MM.1S (cell line): ENCODE measurements at regions not wholly inside any gene's neighbourhood (a gene's known extent, or its start where the extent isn't known, plus 50 kb on each side); places are given as distances from the start of the nearest gene placed in this dataset.

ENCODE experiments used
- DNase-seq: peaks from one replicate; pipeline ENCODE4 v3.0.0-alpha.2; 2015
- H2AFZ ChIP-seq: fragments of 300-600 bp; sonication (generic); 2 replicates; pipeline ENCODE4 v1.6.0; 2016; ENCODE audit warnings: antibody characterized with exemption, low read length
- H3F3A ChIP-seq: fragments of 300-600 bp; sonication (generic); 2 replicates; pipeline ENCODE4 v1.6.1; 2016; ENCODE audit warnings: mild to moderate bottlenecking, antibody characterized with exemption, low read length, moderate library complexity, mixed read lengths; ENCODE audit not compliant: insufficient read depth
- H3K27ac ChIP-seq: fragments of 300-600 bp; sonication (generic); 2 replicates; pipeline ENCODE4 v1.5.1; 2016; ENCODE audit warnings: mild to moderate bottlenecking, low read length
- H3K27me3 ChIP-seq: fragments of 300-600 bp; sonication (generic); replicated peaks from 2 replicates; pipeline ENCODE4 v1.6.0; 2016; ENCODE audit warnings: low read length; ENCODE audit not compliant: insufficient read depth
- H3K36me3 ChIP-seq: fragments of 300-600 bp; sonication (generic); replicated peaks from 2 replicates; pipeline ENCODE4 v1.6.1; 2016; ENCODE audit warnings: mild to moderate bottlenecking, low read length, mixed read lengths; ENCODE audit not compliant: insufficient read depth
- H3K4me1 ChIP-seq: fragments of 300-600 bp; sonication (generic); 2 replicates; pipeline ENCODE4 v1.6.1; 2016; ENCODE audit warnings: low read length, mixed read lengths
- H3K4me2 ChIP-seq: fragments of 300-600 bp; sonication (generic); 2 replicates; pipeline ENCODE4 v1.6.0; 2016; ENCODE audit warnings: low read depth, low read length
- H3K4me3 ChIP-seq: fragments of 300-600 bp; sonication (generic); 2 replicates; pipeline ENCODE4 v1.5.1; 2016; ENCODE audit warnings: low read length, mixed read lengths
- H3K79me2 ChIP-seq: fragments of 300-600 bp; sonication (generic); 2 replicates; pipeline ENCODE4 v1.6.1; 2016; ENCODE audit warnings: mixed run types, low read length, mixed read lengths
- H3K9ac ChIP-seq: fragments of 300-600 bp; sonication (generic); 2 replicates; pipeline ENCODE4 v1.6.1; 2016; ENCODE audit warnings: low read length, mixed read lengths
- H3K9me2 ChIP-seq: fragments of 300-600 bp; sonication (generic); replicated peaks from 2 replicates; pipeline ENCODE4 v1.6.1; 2016; ENCODE audit warnings: mild to moderate bottlenecking, low read length, mixed read lengths; ENCODE audit not compliant: insufficient read depth
- H3K9me3 ChIP-seq: fragments of 300-600 bp; sonication (generic); replicated peaks from 2 replicates; pipeline ENCODE4 v1.6.1; 2016; ENCODE audit warnings: mild to moderate bottlenecking, low read length, mixed read lengths; ENCODE audit not compliant: insufficient read depth
- H4K20me1 ChIP-seq: fragments of 300-600 bp; sonication (generic); 2 replicates; pipeline ENCODE4 v1.6.1; 2016; ENCODE audit warnings: mild to moderate bottlenecking, low read length, moderate library complexity, mixed read lengths; ENCODE audit not compliant: insufficient read depth
- CTCF ChIP-seq: fragments of 300-600 bp; sonication (generic); IDR thresholded peaks from 2 replicates; pipeline ENCODE4 v1.5.1; 2016; ENCODE audit warnings: antibody characterized with exemption, low read length, mixed read lengths
- EZH2 ChIP-seq: fragments of 300-600 bp; sonication (generic); optimal IDR thresholded peaks from 2 replicates; pipeline ENCODE3; 2017; ENCODE audit warnings: low read depth, mild to moderate bottlenecking, antibody characterized with exemption, low read length, mixed read lengths
- EZH2phosphoT487 ChIP-seq: fragments of 300-600 bp; sonication (generic); IDR thresholded peaks from 2 replicates; pipeline ENCODE4 v1.6.1; 2018; ENCODE audit warnings: antibody characterized with exemption, low read length

GRCh38 chr12:23290627-23291330 is 658.7 kb downstream of the SOX5 start:
- Histone ChIP-seq H3K27me3 (no peaks in the 10 kb centered on the region), H2AFZ (no peak overlapping the region), H3K79me2 (no peaks in the 10 kb centered on the region), H3K9me2 (no peaks in the 10 kb centered on the region), H3F3A (no peaks in the 10 kb centered on the region), H3K4me1 (peaks cover 9% of the 10 kb centered on the region; the same call in 1 of the 2 replicates), H3K4me3 (no peak overlapping the region), H3K4me2 (no peak overlapping the region), H3K9ac (no peak overlapping the region), H3K9me3 (no peaks in the 10 kb centered on the region), H3K27ac (no peak overlapping the region), H4K20me1 (no peaks in the 10 kb centered on the region), H3K36me3 (no peaks in the 10 kb centered on the region)
- no peak for DNase-seq
- no peak for TF ChIP-seq CTCF
- TF ChIP-seq EZH2, result no peak
- TF ChIP-seq EZH2phosphoT487, result no peak

GRCh38 chr12:23303220-23303619 is 646.2 kb downstream of the SOX5 start:
- H3K27me3 ChIP-seq, result no peaks in the 10 kb centered on the region
- no peak overlapping the region for H2AFZ ChIP-seq
- H3K4me3 ChIP-seq, result no peak overlapping the region
- H3F3A ChIP-seq, result no peaks in the 10 kb centered on the region
- no peak overlapping the region for H3K27ac ChIP-seq
- no peak overlapping the region for H3K4me2 ChIP-seq
- no peaks in the 10 kb centered on the region for H4K20me1 ChIP-seq
- no peaks in the 10 kb centered on the region for H3K79me2 ChIP-seq
- H3K9ac ChIP-seq, result no peak overlapping the region
- no peaks in the 10 kb centered on the region for H3K9me3 ChIP-seq
- no peak for DNase-seq
- no peaks in the 10 kb centered on the region for H3K36me3 ChIP-seq
- no peaks in the 10 kb centered on the region for H3K9me2 ChIP-seq
- H3K4me1 ChIP-seq, result no peaks in the 10 kb centered on the region
- TF ChIP-seq CTCF (no peak), EZH2phosphoT487 (no peak), EZH2 (no peak)

GRCh38 chr12:23303821-23304220 is 645.6 kb downstream of the SOX5 start:
- no peak for DNase-seq
- Histone ChIP-seq H3K4me3 (no peak overlapping the region), H3K9ac (no peak overlapping the region), H3F3A (no peaks in the 10 kb centered on the region), H3K9me2 (no peaks in the 10 kb centered on the region), H3K4me2 (no peak overlapping the region), H4K20me1 (no peaks in the 10 kb centered on the region), H3K36me3 (no peaks in the 10 kb centered on the region), H3K27ac (no peak overlapping the region), H2AFZ (no peak overlapping the region), H3K9me3 (no peaks in the 10 kb centered on the region), H3K27me3 (no peaks in the 10 kb centered on the region), H3K79me2 (no peaks in the 10 kb centered on the region), H3K4me1 (no peaks in the 10 kb centered on the region)
- no peak for TF ChIP-seq EZH2phosphoT487
- no peak for TF ChIP-seq CTCF
- TF ChIP-seq EZH2, result no peak
